Liver (tissue), 8 donors: ENCODE measurements at regions not wholly inside any gene's neighbourhood (a gene's known extent, or its start where the extent isn't known, plus 50 kb on each side); places are given as distances from the start of the nearest gene placed in this dataset.

Experiments
- DNase-seq: peaks from one replicate; pipeline ENCODE4 v3.0.0-alpha.2; 2017; ENCODE audit warnings: low spot score
- H3K27ac ChIP-seq, 2 donors: one replicate each; pipeline ENCODE4 v1.7.0; 2013; ENCODE audit warnings: inconsistent platforms in 2 of 2, low read length in 2 of 2, control low read depth in 1 of 2, low read depth in 1 of 2, mild to moderate bottlenecking in 1 of 2
- H3K27me3 ChIP-seq, 4 donors: one replicate each; pipeline versions ENCODE4 v1.6.1 to v1.7.0; 2013; ENCODE audit warnings: low read length in 3 of 4, inconsistent platforms in 1 of 4, mild to moderate bottlenecking in 1 of 4, moderate library complexity in 1 of 4; ENCODE audit not compliant: control insufficient read depth in 4 of 4, insufficient read depth in 4 of 4
- H3K36me3 ChIP-seq, 4 donors: one replicate each; pipeline versions ENCODE4 v1.6.1 to v1.7.0; 2013; ENCODE audit warnings: low read length in 3 of 4, mild to moderate bottlenecking in 3 of 4, low read depth in 1 of 4, moderate library complexity in 1 of 4; ENCODE audit not compliant: control insufficient read depth in 4 of 4, insufficient read depth in 3 of 4
- H3K4me1 ChIP-seq, 4 donors: one replicate each; pipeline versions ENCODE4 v1.6.1 to v1.7.0; 2013; ENCODE audit warnings: low read length in 3 of 4, mild to moderate bottlenecking in 3 of 4, moderate library complexity in 1 of 4; ENCODE audit not compliant: control insufficient read depth in 4 of 4, insufficient read depth in 4 of 4
- H3K4me3 ChIP-seq, 3 donors: one replicate each; pipeline versions ENCODE4 v1.6.1 to v1.7.0; 2013; ENCODE audit warnings: low read length in 3 of 3, control low read depth in 1 of 3, low read depth in 1 of 3, mild to moderate bottlenecking in 1 of 3
- H3K9ac ChIP-seq, 2 donors: one replicate each; pipeline ENCODE4 v1.7.0; 2013; ENCODE audit warnings: low read length in 2 of 2, mild to moderate bottlenecking in 2 of 2, moderate library complexity in 2 of 2, control low read depth in 1 of 2, low read depth in 1 of 2
- H3K9me3 ChIP-seq, 4 donors: one replicate each; pipeline versions ENCODE4 v1.6.1 to v1.7.0; 2013; ENCODE audit warnings: low read length in 3 of 4; ENCODE audit not compliant: control insufficient read depth in 4 of 4
- ATF3 ChIP-seq: IDR thresholded peaks from 2 replicates; pipeline ENCODE4 v1.6.1; 2016; ENCODE audit warnings: antibody characterized with exemption
- CTCF ChIP-seq: fragments of 150-350 bp; IDR thresholded peaks from 2 replicates; pipeline ENCODE4 v1.5.1; 2017; ENCODE audit warnings: improper control_type of control experiment, low read depth, low read length; ENCODE audit not compliant: missing input control
- EGR1 ChIP-seq, 2 donors: IDR thresholded peaks; 2 replicates each; pipeline ENCODE4 v1.6.1; 2016 to 2018; ENCODE audit warnings: antibody characterized with exemption in 2 of 2, low read depth in 2 of 2
- FOXA2 ChIP-seq: IDR thresholded peaks from 2 replicates; pipeline ENCODE4 v1.6.1; 2016; ENCODE audit warnings: antibody characterized with exemption
- HNF4A ChIP-seq, 2 donors: conservative IDR thresholded peaks; 2 replicates each; pipeline ENCODE4 v1.6.1; 2016; ENCODE audit warnings: antibody characterized with exemption in 2 of 2, mild to moderate bottlenecking in 2 of 2
- HNF4G ChIP-seq: IDR thresholded peaks from 2 replicates; pipeline ENCODE4 v1.6.1; 2016; ENCODE audit warnings: antibody characterized with exemption
- JUND ChIP-seq, 2 donors: IDR thresholded peaks; 2 replicates each; pipeline ENCODE4 v1.6.1; 2016; ENCODE audit warnings: antibody characterized with exemption in 2 of 2
- MAX ChIP-seq: IDR thresholded peaks from 2 replicates; pipeline ENCODE4 v1.6.1; 2016; ENCODE audit warnings: antibody characterized with exemption
- NR2F2 ChIP-seq: IDR thresholded peaks from 2 replicates; pipeline ENCODE4 v1.6.1; 2016; ENCODE audit warnings: antibody characterized with exemption
- RAD21 ChIP-seq, 2 donors: IDR thresholded peaks; 2 replicates each; pipeline ENCODE4 v1.6.1; 2016; ENCODE audit warnings: antibody characterized with exemption in 2 of 2, mild to moderate bottlenecking in 2 of 2
- REST ChIP-seq: IDR thresholded peaks from 2 replicates; pipeline ENCODE4 v1.6.1; 2016; ENCODE audit warnings: antibody characterized with exemption, mild to moderate bottlenecking
- RXRA ChIP-seq, 2 donors: IDR thresholded peaks; 2 replicates each; pipeline ENCODE4 v1.6.1; 2017 to 2018; ENCODE audit warnings: antibody characterized with exemption in 2 of 2, mild to moderate bottlenecking in 1 of 2
- SP1 ChIP-seq: IDR thresholded peaks from 2 replicates; pipeline ENCODE4 v1.6.1; 2018; ENCODE audit warnings: antibody characterized with exemption, mild to moderate bottlenecking
- YY1 ChIP-seq: IDR thresholded peaks from 2 replicates; pipeline ENCODE4 v1.6.1; 2016; ENCODE audit warnings: antibody characterized with exemption, mild to moderate bottlenecking
- ZBTB33 ChIP-seq: IDR thresholded peaks from 2 replicates; pipeline ENCODE4 v1.6.1; 2016; ENCODE audit warnings: antibody characterized with exemption
- WGBS: extraction: QIAGEN DNeasy Blood & Tissue Kit; methylation state at CpG from one replicate; pipeline ENCODE4 v1.1.7; 2013; 5-methylcytosine and 5-hydroxymethylcytosine counted together
- donor health status: healthy.
- donor health status: healthy.
- donor health status: healthy.
- donor health status: healthy.
- donor health status: healthy.

GRCh38 chr11:11770296-11770695 lies 71.5 kb upstream of the USP47 start:
- Histone ChIP-seq H3K4me1 (no peaks in the 10 kb centered on the region), H3K9me3 (no peaks in the 10 kb centered on the region), H3K36me3 (no peaks in the 10 kb centered on the region), H3K4me3 (no peak overlapping the region), H3K9ac (no peak overlapping the region), H3K27me3 (no peaks in the 10 kb centered on the region), H3K27ac (no peak overlapping the region)
- DNase-seq: no peak
- 55% methylated on average over 1 of the region's 1 CpG for WGBS
- TF ChIP-seq CTCF (no peak), FOXA2 (no peak), RAD21 (IDR thresholded peaks at IDR 0.05) (no peak), HNF4G (no peak), REST (no peak), NR2F2 (no peak), EGR1 (IDR thresholded peaks at IDR 0.05; ENCODE audit: low read depth in 2 of 2) (no peak), SP1 (no peak), RXRA (IDR thresholded peaks at IDR 0.05) (no peak), JUND (IDR thresholded peaks at IDR 0.05) (no peak), YY1 (no peak), ATF3 (no peak), MAX (no peak), ZBTB33 (no peak), HNF4A (conservative IDR thresholded peaks at IDR 0.05) (no peak)

- H3K27ac ChIP-seq: no peak overlapping the region
- H3K27me3 ChIP-seq: no peaks in the 10 kb centered on the region
- no peak overlapping the region for H3K9ac ChIP-seq
- H3K9me3 ChIP-seq: no peaks in the 10 kb centered on the region
- no peak for TF ChIP-seq FOXA2
- TF ChIP-seq MAX: no peak
- no peak for TF ChIP-seq HNF4G
- no peaks in the 10 kb centered on the region for H3K4me1 ChIP-seq
- no peak for DNase-seq
- no peak overlapping the region for H3K4me3 ChIP-seq
- no peaks in the 10 kb centered on the region for H3K36me3 ChIP-seq
These were observed 72.0 kb upstream of the USP47 start for GRCh38 chr11:11769782-11770181.
